Activated gamma-delta T cell (primary cell): ENCODE measurements at regions not wholly inside any gene's neighbourhood (a gene's known extent, or its start where the extent isn't known, plus 50 kb on each side); places are given as distances from the start of the nearest gene placed in this dataset.

Experiments
- DNase-seq: peaks from one replicate; lab custom pipeline; 2025; lab: John Stamatoyannopoulos, UW

DNA sequence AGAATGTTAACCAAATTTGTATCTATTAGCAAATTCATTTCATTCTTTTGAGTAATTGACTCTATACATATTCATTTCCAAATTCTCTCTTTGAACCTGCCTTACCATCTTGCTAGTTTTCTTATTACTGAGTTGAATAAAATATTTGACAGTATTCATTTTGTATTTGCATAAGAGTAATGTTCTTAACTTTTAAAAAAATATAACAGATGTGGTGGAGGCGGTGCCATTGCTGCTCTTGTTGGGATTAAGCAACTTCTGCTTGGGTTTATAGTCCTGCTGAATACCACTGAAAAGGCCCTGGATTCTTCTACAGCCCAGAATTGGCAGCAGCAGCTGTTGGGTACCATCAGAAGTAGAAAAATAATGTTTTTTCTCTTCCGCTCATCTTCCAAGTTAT, 148.9 kb upstream of the PEX5L start:
- DNase-seq, result no peak

DNA sequence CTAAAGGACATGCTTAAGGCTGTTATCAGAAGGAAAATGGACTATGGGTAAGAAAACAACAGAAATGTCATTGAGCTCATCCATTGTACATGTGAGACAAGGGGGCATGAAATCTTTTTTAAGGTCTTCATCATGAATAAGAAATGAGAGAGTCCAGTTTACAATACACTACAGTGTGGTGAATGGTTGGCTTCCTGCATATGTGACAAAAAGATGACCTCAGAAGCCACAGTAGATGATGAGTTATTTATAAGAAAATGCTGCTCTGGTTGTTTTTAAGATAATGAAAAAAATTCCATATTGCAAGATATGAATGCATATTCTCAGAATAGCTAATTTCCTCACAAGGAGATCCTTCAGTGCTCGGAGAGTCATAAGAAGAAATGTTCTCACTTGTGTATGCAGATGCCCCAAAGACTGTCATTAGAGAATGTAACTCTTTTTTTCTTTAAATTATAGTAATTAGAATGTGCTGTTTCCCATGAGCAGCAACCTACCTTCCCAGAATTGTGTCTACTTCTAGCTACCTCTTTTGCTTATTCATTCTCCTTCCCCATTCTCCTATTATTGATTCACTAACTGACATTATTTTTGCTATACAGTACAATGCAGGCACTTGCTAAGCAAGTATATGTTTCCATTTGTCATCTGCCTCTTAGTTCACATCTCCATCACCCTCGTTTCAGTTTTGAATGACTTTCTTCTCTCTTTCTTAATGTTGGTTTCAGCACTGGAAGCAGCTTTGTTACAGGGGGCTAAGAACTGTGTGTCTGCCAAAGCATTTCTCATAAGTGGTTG, 152.0 kb upstream of the PEX5L start:
- DNase-seq, result no peak

DNA sequence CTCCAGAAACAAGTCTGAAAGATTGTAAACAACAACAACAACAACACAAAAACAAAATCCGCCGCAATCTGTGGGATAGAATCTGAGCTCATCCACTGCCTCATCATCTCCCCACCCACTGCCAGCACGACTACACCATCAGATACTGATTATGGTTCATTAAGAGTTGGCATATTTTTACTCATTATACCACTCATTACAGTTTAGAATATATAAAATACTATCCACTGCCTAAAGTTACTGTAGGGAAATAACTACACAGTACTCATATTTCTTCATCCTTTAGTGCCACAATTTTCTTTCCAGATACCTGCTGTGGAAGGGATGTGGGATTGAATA, 152.5 kb upstream of the PEX5L start:
- no peak for DNase-seq

DNA sequence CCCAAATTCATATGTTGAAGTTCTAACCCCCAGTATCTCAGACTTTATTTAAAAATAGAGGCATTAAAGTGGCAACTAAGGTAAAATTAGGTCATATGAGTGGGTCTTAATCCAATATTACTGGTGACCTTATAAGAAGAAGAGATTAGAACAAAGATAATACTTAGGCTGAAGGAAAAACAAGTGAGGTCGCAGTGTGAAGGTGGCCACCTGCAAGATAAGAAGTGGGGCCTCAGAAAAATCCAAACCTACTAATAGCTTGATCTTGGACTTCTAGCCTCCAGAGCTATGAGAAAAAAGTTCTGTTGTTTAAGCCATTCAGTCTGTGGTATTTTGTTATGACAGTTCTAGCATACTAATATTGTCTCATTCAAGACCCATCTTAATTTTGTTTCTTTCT, 159.9 kb upstream of the PEX5L start:
- no peak for DNase-seq

DNA sequence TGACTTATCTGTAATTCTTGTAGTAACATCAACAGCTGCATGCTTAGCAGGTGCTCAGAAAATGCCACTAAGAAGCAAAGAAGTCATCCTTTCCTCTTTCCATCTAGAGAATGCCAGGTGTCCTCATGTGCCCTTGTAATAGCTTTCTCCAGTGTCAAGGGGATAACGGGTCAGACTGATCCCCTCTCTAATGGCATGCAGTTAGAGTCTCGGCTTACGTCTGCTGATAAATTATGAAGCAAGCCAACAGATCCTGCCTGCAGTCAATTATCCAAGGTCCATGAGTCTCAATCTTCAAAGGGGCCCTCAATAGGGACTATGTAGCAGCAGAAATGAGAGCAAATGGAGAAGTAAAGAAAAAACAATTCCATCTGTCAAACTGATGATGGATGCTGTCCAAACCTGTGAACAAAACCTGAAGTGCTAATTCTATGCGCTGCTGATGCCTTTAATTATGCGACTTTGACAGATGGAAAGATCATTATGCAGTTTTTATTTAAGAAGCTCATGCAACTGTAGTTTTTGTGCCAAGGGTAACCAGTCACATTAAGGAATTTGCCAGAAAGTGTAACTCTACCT, 162.8 kb upstream of the PEX5L start:
- no peak for DNase-seq

DNA sequence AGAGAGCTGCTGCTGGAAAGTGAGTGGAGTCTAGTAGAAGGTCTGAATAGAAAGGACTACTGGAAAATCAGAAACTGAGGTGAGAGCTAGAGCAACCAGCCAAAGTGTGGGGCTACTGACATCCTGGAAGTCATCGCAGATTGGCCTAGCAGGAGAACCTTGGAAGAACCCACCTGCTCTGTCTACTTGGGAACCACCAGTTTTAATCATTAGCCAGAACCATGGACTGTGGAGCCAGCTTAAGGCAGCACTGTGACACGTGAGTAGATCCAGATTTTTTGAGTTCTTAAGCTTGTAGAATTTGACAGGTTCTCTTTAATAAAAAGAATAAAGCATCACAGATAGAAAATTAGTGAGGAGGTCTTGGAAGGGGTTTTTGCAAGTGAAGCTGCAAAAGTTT, 179.1 kb upstream of the PEX5L start:
- DNase-seq, result no peak

DNA sequence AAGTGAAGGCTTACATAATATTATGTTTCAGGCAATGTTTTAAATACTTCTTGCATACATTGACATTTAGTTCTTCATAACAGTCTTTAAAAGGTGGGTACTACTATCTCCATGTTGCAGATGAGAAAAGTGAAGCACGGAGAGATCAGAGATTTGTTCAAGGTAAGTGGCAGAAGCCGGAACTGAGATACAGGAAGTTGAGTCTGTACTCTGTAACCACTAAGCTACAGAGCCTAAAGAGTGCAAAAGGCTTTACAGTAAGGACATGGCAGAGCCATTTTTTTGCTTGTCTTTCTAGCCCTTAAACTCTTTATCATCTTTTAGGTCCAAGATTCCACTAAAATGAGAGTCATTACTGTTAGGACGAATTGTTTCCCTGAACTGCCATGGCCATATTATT, 186.5 kb upstream of the PEX5L start:
- no peak for DNase-seq

DNA sequence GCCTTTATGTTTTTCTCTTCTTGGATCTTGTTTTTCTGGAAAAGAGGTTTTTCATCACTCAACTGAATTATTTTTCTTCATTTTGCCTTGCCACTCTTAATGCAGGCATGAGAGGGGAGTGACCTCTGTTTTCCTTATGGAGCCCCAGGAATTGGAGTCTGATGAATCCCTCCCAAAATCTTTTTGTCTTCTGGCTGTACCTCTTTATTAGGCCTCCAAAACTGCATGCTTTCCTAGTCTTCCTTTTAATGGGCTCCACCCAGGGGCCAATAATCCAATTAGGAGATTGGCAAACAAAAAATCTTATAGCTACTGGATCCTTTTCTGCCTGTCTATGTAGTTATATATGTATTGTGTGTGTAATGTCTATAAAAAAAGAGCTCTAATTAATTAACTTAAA, 192.4 kb upstream of the PEX5L start:
- DNase-seq, result no peak

DNA sequence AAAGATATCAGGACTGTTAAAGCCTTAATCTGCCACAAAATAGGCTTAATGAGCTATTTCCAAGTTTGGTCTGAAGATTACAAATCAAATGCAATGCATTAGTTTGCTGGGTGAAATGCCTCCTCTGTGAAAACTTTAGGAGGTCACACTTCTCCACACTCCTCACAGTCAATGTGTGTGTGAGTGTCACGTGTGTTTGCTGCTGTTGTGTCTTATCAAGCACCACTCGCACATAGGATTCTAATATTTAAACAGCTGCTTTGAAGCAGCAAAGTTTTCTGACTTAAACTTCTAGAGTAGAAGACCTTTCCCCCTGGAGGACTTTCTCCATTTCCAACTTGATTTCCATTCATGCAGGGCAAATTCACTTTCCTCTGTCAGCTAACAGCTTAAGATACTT, 203.2 kb upstream of the PEX5L start:
- no peak for DNase-seq

DNA sequence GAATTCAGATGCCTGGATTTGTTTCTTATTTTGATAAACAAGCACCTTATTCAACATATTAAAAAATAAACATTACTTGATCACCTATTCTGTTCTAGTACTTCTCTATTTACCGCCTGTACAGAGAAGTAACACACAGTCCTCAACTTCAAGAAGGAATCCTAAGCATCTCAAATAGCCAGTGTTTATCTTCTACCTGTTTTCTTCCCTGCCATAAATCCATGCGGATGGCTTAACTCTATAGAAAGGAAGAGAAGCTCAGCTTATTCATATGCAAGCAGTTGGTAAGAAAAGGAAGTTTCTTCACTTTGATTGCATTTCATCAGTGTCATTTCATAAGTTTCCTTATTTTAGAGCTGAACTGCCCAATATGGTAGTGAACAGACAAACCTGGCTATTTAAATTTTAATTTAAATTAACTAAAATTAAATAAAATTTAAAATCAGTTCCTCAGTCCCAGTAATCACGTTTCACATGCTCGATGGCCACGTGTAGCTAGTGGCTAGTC, 210.0 kb upstream of the PEX5L start:
- DNase-seq, result no peak

DNA sequence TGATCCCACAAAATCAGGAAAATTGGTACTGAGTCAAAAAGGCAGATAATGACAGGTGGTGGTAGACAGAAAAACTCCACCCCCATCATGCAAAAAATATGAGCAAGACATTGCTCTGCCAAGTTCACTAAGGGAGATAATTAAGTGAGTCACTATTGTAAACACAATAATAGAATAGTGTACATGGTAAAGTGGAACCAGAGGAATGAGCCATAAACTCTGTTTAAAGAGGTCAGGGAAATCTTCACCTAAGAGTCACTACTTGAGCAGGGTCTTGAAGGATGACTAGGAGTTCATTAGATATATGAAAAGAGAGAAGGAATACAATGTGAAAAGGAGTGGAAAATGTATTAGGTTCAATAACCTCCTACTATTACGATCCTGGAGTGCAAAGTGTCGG, 213.4 kb upstream of the PEX5L start:
- DNase-seq, result no peak

DNA sequence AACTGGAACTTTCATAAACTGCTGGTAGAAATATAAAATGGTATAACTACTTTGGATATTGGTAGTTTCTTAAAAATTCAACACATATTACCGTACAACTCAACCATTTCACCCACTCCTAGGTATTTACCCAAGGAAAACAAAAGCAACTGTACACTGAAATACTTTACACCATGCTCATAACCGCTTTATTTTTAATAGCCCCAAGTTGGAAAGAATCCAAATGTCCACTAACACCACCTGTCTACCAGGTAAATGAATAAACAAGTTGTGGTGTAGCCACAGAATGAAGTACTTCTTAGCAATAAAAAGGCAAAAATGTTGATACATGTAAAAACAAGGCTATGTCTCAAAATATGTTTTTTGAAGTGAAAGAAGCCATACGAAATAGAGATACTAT, 215.9 kb upstream of the PEX5L start:
- DNase-seq, result no peak

DNA sequence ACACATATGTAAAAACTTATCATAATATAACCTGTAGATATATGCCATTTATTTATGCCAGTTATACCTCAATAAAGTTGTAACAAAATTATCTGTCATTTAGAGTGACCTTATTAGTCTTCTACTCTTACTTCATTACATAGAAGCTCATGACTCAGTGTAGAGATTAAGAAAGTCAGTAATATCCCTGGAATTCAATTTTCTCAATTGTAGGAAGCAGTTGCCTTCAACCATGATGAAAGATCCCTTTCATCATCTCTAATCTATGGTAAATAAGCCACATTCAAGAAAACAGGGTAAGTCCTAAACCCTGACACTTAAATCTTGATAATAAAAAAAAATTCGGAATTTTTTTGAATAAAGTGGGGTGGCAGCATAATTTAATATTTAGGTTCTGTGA, 216.5 kb upstream of the PEX5L start:
- no peak for DNase-seq

DNA sequence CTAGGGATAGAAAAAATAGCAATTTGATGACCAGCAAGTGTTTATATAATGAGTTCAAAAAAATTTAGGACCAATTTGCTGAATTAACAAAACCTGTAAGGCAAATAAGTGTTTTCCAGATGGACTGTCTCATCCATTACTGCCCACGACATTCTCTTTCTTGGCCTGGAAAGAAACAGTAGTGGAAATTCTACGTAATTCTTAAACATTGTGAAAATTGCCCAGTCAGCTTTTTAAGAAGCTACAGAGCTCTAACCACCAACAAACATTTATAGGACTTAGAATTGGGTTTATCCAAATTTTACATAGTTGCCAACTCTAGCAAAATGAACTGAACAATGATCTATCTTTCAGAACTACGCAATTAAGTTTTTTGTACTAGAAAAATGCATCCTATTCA, 227.7 kb upstream of the PEX5L start:
- DNase-seq, result no peak

DNA sequence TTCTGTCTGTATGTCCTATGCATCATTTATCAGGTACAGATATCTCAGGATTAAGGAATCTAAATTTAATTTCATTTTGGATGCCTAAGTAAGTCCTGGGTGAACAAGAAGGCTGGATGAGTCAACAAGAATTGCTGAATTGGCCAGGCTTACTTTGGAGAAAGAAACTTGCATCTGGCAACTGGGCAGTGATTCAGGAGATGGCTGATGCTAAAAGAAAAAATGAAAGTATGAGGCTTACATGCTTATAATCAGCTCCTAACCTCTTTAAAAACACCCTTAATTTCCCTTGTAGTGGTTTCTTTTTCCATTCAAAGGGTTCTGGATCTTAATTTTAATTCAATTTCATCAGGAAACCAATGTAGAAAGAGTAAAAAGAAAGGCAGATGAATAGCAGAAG, 228.8 kb upstream of the PEX5L start:
- no peak for DNase-seq

DNA sequence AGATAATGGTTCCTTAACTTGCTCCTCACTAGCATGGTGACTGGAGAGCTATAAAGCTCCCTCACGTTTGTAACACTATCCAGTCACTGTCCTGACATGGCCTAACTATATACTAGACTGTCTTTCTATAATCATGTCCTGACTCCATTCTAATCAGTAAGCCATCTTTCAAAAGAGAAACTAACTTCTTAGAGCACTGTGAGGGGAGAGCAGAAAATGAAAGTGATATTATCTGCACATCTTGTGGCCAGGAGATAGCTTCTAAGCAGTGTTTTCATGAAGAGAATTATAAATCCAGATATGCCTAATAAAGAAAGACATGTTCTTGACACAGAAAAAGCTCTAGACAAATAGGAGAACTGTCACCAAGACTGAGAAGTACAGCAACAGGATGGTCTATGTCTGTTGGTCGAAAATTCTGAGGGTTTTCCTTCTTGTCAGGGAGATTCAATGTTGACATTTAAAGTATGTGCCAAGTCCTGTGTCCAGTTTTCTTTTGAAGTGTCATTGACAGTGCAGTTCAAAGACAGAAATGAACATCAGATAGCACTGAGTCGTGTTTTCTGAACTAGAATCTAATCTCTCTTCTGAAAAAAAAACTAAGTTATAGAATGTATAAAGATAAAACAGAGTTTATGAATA, 230.6 kb upstream of the PEX5L start:
- DNase-seq, result no peak

DNA sequence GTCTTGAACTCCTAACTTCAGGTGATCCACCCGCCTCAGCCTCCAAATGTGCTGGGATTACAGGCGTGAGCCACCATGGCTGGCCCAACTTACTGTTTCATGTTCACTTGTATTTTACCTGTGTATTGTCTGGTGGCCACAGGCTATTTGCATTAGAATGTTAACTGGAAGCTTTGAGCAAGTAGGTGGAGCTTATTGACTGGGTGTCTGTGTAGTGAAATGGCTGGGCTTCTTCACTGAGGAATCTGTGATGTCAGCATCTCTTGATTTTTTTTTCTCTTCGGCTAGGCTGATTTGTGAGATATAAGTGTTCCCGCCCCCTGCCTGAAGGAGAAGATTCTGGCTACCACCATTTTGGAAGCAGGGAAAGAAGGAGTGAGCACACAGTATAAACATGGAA, 237.8 kb upstream of the PEX5L start:
- no peak for DNase-seq

DNA sequence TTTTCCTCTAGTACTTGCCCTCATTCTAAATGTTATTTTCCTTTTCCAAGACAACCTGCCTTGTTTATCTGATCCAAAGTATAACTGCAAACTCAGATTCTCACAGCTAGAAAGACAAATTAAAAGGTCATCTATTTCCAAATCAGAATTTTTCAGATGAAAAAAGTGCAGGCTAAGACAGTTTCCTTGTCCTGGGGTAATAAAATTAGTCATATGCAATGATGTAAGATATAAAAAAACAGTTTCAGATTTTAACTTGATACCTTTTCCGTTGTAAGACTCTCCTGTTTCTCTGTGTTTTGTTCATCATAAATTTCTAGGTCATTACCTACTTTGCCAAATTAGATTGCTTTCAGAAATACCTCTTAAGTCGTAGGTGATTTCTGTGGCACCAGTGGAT, 238.4 kb upstream of the PEX5L start:
- DNase-seq, result no peak

DNA sequence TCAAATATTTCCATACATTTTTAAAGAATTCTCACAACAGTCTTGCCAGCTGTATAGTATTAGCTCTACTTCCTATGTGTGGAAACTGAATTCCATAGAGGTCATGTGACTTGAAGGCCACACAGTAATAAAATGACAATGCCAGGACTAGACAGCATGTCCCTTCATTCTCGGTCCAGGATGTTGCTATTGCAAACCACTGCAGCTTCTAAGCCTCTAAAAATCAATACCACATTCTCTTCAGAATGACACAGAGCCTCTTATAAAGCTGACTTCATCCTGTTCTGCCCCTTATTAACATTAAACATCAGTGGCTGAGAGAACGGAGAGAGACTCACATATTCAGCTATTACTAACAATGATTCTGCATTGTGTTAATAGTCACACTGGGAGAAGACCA, 240.3 kb upstream of the PEX5L start:
- no peak for DNase-seq

DNA sequence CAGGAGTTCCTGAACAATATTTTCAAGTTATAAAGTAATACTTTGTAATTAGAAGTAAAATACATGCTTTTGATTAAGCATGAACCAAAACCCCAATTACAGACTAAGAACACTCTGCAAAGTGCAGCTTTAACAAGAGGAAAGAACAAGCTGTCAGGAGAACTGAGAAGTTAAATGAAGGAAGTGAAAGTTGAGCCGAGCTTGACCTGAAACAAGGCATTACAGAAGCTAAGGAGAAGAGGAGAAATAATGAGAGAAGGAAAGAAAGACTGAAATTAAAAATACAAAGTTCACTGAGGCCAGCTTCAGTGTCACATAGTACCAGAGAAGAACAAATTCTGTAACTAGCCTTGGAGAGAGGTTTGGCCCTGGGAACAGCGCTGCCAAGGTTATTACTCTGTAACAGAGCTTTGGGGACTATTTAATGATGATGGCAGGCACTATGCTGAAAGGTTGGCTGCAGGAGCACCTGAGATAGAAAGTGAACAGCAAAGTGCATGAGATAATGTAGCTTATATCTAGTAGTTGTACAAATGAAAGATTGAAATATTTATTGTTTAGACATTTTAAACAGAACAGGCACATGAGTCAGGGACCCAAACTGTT, 241.9 kb upstream of the PEX5L start:
- no peak for DNase-seq

DNA sequence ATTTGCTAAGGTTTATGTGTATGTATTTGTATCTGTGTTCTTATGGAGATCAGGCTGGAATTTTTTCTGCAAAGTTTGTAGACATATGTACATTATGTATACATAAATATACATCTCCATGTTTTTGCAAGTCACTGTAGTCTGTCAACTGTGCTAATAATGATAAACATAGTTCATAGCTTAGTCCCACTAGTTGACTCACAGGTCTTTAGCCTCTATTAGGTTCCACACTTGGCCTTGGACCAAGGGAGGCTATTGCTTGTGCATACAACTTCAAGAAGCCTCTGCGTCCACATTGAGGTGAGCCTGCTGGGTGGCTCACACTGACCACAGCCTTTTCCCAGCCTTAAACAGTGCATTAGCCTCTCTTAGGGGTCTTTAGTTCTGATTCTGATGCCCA, 243.8 kb upstream of the PEX5L start:
- no peak for DNase-seq

DNA sequence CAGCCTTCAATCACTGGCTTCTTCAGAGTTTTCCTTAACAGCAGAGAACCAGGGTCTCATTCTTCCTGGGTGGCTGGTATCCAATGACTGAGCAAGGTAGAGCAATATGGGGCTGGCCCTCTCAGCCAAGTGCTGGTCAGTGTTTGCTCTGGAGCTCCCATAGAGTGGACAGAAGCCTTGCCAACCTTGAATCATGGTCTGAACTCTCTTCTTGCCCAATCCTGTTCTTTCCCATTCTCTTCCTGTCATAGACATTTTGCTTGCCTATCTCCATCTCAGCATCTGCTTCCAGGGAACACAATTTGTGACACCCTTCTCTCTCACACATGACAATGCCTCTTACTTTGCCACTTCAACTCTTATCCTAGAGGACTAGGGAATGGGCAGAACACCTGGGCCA, 245.6 kb upstream of the PEX5L start:
- no peak for DNase-seq

DNA sequence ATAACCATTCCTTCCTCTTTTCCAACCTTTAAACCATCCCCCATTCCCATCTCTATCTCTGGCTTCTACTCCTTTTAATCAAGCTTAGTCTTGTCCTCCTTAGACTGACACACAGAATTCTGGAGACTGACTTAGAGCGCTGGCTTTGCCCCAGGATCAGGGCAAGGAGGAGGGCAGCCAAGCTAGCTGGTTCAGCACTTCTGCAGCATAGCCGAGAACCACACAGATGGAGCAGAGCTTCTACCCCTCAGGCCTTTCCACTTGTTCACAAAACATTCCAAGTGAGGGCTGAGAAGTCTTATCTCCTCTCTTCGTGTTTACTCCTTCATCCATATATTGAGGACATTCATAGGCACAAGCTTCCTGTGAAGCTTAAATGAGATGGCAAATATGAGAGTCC, 246.5 kb upstream of the PEX5L start:
- DNase-seq, result no peak
